ENCODE measurements at regions not wholly inside any gene's neighbourhood (a gene's known extent, or its start where the extent isn't known, plus 50 kb on each side); places are given as distances from the start of the nearest gene placed in this dataset.

DNA sequence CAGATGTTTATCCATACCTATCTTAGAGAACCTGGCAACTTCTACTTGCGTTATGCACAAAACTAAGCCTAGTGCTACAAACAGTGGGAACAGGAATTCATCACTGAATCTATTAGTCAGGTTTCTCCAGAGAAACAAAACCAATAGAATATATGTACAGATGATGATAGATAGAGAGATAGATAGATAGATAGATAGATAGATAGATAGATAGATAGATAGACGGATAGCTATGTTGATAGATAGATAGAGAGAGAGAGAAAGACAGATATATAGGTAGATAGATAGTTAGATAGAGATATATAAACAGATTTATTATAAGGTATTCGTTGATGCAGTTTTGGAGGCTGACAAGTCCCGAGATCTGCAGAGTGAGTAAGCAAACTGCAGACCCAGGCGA lies 495.6 kb downstream of the TMEM114 start:
- Histone ChIP-seq H3K27ac (no peak overlapping the region), H3K4me1 (replicated peaks in 1 of 2) (no peaks in the 10 kb centered on the region), H3K4me3 (no peak overlapping the region), H3K27me3 (no peaks in the 10 kb centered on the region), H3K36me3 (replicated peaks in 1 of 2) (no peaks in the 10 kb centered on the region), H3K9me3 (replicated peaks in 1 of 3) (no peaks in the 10 kb centered on the region)
- 71 to 84% (median 73%) methylated on average over 5 of the region's 5 CpGs for WGBS, 4 donors
- no peak for DNase-seq
- TF ChIP-seq, protein P1, sequence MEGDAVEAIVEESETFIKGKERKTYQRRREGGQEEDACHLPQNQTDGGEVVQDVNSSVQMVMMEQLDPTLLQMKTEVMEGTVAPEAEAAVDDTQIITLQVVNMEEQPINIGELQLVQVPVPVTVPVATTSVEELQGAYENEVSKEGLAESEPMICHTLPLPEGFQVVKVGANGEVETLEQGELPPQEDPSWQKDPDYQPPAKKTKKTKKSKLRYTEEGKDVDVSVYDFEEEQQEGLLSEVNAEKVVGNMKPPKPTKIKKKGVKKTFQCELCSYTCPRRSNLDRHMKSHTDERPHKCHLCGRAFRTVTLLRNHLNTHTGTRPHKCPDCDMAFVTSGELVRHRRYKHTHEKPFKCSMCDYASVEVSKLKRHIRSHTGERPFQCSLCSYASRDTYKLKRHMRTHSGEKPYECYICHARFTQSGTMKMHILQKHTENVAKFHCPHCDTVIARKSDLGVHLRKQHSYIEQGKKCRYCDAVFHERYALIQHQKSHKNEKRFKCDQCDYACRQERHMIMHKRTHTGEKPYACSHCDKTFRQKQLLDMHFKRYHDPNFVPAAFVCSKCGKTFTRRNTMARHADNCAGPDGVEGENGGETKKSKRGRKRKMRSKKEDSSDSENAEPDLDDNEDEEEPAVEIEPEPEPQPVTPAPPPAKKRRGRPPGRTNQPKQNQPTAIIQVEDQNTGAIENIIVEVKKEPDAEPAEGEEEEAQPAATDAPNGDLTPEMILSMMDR (IDR thresholded peaks at IDR 0.05), result no peak
- TF ChIP-seq POLR2A (IDR thresholded peaks at IDR 0.05), result no peak
- intact Hi-C loops (cut with DNase I), result no loop called here

DNA sequence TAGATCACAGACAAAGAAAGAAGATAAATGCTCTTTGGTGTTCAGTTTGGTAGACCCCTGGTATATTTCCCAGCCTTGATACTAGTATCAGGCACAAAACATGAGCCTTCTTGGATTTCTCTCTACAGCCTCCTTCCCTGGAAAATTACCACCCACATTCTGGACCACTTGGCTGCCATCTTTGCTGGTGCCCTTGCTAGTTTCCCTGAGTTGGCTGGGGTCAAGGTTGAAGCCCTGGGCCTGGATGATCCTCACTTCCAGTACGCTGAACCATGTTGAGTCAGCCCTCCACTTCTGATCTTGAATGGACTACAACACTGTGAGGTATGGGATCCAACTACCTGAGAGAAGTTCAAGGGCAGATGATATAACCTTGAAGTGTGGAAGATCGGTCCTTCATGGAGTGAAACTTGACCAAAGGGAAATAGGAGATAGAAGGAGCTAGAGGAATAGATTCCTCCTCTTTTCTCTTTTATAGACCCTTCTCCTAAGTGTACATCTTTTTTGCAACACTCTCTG lies 501.4 kb downstream of the TMEM114 start:
- intact Hi-C loops (cut with DNase I), result no loop called here
- Histone ChIP-seq H3K9me3 (replicated peaks in 1 of 3) (no peaks in the 10 kb centered on the region), H3K36me3 (replicated peaks in 1 of 2) (no peaks in the 10 kb centered on the region), H3K27me3 (no peaks in the 10 kb centered on the region), H3K4me3 (no peak overlapping the region), H3K4me1 (replicated peaks in 1 of 2) (no peaks in the 10 kb centered on the region), H3K27ac (no peak overlapping the region)
- 57 to 67% (median 59%) methylated on average over 2 of the region's 2 CpGs for WGBS, 4 donors
- no peak for DNase-seq
- TF ChIP-seq, protein P1 (IDR thresholded peaks at IDR 0.05), result no peak

DNA sequence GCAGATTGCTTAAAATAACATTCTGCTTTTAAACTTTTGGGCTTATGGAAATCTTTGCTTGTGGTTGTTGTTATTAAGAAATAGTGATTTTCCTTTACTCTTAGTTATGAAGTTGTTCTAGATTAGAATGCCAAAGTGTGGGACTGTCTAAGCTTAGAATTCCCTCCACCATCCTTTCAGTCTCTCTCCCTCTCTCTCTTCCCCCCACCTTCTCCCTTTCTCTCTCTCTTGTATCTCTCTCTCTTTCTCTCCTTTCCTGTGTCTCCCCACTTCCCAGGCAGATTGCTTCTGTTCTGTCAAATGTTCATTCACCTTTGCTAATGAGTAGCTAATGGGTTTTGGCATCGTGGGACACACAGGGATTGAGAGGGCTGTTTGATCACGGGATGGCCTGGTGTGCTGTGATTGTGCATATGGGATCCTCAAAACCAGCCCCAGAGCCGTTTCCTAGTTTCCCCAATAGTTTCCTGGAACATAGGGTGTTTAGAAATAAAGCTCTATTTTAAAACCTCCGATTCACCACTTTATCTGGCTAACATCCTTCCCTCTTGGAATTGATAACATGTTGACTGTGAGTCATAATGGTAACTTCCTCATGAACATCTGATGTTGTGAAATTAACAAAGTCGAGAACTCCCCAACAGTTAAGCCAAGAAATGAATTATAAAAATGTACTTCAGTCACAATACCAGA lies 502.6 kb downstream of the TMEM114 start:
- WGBS, 4 donors, result 42 to 49% (median 46%) methylated on average over 5 of the region's 5 CpGs

DNA sequence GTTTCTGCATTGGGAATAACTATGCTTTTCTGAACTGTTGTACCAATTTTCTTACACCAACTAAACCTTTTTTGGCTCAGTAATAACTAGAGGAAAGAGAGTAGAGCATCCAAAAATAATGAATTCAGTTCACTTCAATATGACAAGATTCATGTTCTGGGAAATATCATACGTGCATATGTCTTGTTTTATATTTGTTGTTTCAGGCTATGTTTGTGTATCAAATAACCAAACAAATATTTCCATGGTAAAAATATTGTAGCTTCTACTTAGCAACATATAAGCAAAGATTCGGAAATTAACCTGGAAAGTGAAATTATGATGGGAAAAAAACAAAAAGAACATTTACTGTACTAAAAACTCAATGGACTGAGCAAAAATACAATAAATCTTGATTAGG lies 503.2 kb downstream of the TMEM114 start:
- no peaks in the 10 kb centered on the region for H3K36me3 ChIP-seq (replicated peaks in 1 of 2)
- 46 to 63% (median 60%) methylated on average over 2 of the region's 2 CpGs for WGBS, 4 donors
- intact Hi-C loops (cut with DNase I), result no loop called here
- no peak for DNase-seq
- H3K9me3 ChIP-seq (replicated peaks in 1 of 3), result no peaks in the 10 kb centered on the region
- no peaks in the 10 kb centered on the region for H3K27me3 ChIP-seq
- H3K4me1 ChIP-seq (replicated peaks in 1 of 2), result no peaks in the 10 kb centered on the region
- H3K4me3 ChIP-seq, result no peak overlapping the region
- TF ChIP-seq, protein P1 (IDR thresholded peaks at IDR 0.05), result no peak
- no peak for TF ChIP-seq POLR2A (IDR thresholded peaks at IDR 0.05)
- no peak overlapping the region for H3K27ac ChIP-seq

More for the DNA sequence above, 502.6 kb downstream of the TMEM114 start:
- H3K36me3 ChIP-seq (replicated peaks in 1 of 2), result no peaks in the 10 kb centered on the region
- no peak overlapping the region for H3K27ac ChIP-seq
- no peak for TF ChIP-seq POLR2A (IDR thresholded peaks at IDR 0.05)
- TF ChIP-seq, protein P1 (IDR thresholded peaks at IDR 0.05), result no peak
- no peaks in the 10 kb centered on the region for H3K4me1 ChIP-seq (replicated peaks in 1 of 2)
- no peaks in the 10 kb centered on the region for H3K9me3 ChIP-seq (replicated peaks in 1 of 3)
- no peak overlapping the region for H3K4me3 ChIP-seq
- intact Hi-C loops (cut with DNase I), result no loop called here
- H3K27me3 ChIP-seq, result no peaks in the 10 kb centered on the region
- DNase-seq, result no peak

Data from adrenal gland (tissue), 9 donors.